ENCODE measurements at regions not wholly inside any gene's neighbourhood (a gene's known extent, or its start where the extent isn't known, plus 50 kb on each side); places are given as distances from the start of the nearest gene placed in this dataset.

DNA sequence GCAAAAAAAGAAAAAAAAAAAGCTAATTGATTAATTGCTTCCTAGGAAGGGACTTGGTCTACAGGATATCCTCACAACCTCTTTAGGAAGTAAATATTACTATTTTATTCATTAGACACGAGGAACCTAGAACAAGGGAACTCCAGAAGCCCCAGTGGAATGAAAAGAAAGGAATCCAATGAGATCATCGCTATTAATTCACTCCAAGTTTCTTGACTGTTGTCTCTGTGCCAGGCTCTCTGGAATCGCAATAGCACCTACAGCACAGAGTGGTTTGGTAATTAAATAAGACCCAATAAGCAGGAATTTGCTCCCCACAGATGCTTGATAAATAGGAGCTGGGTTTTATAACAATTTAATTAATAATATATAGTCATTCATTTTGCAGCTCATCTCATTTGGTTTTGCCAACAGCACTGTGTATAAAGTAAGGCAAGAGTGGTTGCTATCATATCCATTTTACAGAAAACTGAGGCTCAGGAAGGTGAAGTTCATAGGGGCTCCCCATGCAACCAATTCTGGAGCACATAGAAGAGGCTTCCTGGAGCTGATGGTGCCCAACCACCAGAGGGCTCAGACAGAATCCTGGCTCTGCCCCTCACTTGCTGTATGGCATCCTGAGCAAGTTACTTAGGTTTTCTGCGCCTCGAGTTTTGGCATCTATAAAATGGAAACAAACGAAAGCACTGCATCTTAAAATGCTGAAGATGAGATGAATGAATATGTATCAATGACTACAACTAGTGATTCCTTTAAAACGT lies 420.2 kb downstream of the MED13L start:
- no peak for DNase-seq

DNA sequence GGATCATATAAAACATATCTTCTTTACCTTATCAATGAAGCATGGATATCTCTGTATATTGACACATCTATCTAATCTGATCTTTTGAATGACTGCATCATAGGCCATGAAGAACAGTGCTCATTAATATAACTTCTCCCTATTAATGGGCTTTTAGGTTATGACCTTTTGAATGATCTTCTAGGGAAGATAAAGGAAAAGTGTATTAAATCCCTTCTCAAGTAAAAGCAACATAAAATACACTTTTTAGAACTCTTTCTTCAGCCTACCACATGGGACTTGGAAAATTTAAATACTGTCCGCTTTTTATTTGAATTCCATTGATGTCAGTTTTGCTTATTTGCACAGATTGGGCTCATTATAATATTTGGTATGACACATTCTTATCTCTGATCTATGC lies 425.4 kb downstream of the MED13L start:
- no peak for DNase-seq

DNA sequence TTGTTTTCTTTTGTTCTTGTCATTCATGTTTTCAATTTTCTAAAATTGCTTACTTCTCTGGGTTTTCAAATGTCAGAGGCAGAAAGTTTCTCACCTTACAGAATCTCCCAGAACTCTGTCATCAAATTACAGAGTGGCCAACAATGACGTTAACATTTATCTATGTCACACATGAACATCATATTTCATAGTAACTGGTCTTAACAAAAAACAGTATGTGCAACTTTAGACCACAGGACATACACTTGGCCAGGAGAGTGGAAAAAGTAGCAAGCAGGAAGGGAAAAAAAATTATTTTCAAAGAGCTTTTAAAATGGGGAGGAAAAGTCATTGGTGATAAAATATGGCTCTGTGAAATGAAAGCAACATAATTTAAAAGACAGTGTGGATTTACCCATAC lies 426.5 kb downstream of the MED13L start:
- no peak for DNase-seq

DNA sequence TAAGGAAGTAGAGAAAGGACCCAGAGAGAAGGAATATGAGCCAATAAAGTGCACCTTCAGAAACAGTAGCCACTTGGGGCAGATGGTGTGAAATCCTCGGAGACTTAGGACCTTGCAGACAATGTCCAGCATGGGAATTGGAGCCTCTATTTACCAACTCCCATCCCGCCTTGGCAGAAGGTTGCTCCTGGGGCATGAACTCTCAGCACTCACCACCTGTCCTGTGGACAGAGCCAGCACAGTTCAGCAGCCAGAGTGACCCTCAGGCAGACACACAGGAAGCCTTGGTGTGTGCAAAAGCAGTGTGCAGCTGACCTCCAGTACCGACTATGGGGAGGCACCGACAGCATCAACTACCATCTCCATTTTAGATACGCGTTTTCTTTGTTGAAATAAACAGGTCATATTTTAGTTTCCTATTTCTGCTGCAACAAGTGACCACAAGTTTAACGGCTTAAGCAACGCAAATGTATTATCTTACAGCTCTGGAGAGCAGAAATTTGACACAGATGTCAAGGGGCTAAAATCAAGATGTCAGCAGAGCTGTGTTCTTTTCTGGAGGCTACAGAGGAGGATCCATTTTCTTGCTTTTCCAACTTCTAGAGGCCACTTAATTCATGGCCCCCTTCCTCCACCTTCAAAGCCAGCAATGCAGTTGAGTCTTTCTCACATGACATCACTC lies 428.1 kb downstream of the MED13L start:
- no peak for DNase-seq

DNA sequence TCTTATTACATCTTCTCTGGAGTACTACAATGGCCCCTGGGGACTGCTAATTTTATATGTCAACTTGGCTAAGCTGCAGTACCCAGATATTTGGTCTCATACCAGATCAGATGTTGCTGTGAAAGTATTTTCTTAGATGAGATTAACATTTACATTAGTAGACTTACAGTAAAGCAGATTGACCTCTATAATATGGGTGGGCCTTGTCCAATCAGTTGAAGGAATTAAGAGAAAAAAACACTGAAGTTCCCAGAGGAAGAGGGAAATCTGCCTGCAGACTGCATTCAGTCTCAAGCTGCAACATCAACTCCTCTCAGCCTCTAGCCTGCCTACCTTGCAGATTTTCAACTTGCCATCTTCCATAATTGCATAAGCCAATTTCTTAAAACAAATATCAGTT lies 430.1 kb downstream of the MED13L start:
- no peak for DNase-seq

DNA sequence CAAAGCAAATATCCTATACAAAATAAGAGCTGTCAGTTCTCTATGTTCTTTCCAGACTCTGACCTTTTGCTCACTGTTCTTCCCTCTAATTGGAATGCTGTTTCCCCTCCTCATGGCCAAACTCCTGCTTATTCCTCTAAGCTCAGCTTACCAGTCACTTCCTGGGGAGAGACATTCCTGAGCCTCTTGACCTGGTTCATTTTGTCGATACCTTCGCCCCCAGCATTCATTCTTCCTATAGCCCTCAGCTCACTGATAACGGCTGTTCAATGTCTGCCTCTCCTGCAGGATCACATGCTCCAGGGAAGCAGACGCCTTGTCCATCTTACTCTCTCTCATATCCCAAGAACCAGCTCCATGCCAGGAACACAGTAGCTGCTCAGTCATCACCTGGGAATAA lies 431.0 kb downstream of the MED13L start:
- DNase-seq: no peak

DNA sequence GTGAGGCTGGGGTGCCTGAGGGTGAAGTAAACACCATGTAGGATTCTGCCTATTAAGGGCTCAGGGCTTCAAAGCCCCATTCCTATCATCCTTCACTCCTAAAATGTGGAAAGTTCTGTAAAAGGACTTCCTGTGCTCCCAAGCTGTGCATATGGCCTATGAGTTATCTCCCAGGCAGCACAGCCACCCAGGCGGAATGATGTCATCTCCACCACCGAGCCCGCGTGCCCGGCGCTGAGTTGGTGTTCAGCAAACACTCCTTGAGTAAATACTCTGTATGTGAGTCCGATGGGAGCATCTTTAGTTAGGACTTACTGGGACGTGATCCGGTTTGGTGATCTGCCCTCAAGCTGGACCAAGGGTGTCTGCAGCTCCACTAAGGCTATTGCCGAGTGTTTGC lies 437.3 kb downstream of the MED13L start:
- DNase-seq: no peak

DNA sequence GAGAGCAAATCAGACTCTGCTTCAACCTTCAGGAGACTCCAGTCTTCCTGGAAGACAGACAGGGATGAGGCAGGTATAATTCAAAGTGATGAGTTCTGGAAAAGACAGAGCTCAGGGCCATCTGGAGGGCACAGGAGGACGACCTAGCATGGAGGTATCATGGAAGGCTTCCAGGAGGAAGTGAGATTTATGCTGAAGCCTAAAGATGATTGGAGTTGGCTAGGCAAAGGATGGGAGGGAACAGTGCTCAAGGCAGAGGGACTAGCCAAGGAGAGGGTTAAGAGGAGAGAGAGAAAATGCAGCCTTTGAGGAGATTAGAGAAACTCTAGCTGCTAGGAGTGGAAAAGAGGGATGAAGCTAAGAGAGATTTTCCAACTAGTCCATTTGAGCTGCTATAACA lies 438.5 kb downstream of the MED13L start:
- DNase-seq: no peak

DNA sequence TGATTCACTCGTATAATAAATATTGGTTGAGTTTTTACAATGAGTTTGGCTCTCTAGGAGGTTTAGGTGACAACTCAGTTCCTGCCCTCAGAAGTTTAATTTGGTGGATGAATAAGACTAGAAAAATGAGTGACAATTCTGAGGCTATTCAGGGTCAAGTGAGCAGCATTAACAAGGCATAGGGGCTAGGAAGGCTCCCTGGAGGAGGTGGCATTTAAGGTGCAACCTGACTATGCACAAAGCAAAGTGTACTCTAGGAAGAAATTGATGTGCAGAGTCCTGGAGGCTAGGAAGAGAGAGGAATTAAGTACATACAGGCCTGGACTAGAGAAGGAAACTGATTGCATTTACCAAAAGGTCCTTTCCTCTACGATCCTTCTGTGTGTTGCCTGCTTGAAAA lies 440.3 kb downstream of the MED13L start:
- DNase-seq: no peak

DNA sequence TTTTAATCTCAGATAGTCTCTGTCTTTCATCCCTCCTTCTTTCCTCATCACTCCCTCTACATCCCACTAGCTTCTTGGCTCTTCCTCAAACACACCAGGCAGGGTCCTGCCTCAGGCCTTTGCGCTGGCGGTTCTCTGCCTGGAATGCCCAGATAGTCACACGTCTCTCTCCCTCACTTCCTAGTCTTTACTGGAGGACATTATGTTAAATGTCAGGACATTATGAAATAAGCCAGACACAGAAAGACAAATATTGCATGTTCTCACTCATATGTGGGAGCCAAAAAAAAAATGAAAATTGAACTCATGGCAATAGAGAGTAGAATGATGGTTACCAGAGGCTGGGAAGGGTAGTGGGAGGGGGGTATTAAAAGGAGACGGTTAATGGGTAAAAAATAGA lies 442.0 kb downstream of the MED13L start:
- no peak for DNase-seq

DNA sequence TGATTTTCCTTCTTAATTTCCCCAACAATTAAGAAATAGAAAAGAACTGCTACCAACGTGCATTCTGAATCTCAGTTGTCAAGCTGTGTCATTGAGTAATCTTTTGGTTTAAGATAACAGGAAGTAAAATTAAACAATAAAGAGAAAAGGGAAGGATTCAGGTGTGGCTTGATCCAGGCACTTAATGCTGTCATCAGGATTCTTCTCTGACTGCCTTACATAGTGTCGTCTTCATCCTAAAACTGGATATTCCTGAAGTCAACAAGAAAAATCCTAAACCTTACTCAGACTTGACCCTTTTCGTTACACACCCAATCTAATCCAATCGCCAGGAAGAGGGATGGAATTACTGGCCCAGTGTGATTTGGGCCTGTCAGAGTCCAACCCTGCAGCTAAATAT lies 443.8 kb downstream of the MED13L start:
- no peak for DNase-seq

DNA sequence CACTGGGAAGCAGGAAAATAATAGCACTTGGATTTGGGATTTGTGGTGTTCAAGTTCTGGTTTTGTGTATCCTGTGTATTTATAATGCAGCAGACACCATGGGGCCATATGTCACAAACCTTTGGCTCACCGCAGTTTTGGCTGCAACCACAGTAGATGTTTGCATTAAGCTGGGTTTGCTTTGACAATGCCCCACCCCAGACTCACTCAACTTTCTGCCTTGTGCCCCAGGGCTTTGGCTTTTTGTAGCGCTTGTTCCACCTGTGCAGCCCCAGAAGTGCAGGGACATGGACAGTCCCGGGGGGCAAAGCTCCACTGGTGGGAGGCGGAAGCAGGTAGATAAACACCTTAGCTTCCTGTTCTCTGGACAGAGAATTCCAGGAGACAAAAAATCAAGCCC lies 446.9 kb downstream of the MED13L start:
- no peak for DNase-seq

DNA sequence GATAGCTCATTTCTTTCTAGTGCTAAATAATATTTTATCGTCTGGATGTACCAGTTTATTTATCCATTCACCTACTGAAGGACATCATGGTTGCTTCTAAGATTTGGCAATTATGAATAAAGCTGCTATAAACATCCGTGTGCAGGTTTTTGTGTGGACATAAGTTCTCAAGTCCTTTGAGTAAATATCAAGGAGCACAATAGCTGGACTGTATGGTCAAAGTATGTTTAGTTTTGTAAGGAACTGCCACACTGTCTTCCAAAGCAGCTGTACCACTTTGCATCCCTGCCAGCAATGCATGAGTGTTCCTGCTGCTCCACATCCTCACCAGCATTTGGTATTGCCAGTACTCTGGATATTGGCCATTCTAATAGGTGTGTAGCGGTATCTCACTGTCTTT lies 447.4 kb downstream of the MED13L start:
- no peak for DNase-seq

DNA sequence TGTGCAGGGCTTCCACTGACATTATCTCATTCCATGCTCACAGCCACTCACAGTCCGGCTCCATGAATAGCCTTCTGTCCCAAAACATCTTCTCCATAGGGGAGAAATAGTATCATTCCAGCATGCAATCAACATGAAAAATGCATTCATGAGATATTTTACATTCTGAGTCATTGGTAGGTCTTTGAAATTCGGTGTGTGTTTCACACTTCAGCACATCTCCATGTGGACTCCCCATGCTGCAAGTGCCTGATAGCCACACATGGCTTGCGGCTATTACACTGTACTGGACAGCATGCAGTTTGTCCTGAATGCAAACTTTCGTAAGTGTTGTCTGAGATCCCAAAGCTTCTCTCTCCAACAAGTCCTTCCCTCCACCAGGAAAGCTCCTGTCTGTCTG lies 449.3 kb downstream of the MED13L start:
- DNase-seq: no peak

DNA sequence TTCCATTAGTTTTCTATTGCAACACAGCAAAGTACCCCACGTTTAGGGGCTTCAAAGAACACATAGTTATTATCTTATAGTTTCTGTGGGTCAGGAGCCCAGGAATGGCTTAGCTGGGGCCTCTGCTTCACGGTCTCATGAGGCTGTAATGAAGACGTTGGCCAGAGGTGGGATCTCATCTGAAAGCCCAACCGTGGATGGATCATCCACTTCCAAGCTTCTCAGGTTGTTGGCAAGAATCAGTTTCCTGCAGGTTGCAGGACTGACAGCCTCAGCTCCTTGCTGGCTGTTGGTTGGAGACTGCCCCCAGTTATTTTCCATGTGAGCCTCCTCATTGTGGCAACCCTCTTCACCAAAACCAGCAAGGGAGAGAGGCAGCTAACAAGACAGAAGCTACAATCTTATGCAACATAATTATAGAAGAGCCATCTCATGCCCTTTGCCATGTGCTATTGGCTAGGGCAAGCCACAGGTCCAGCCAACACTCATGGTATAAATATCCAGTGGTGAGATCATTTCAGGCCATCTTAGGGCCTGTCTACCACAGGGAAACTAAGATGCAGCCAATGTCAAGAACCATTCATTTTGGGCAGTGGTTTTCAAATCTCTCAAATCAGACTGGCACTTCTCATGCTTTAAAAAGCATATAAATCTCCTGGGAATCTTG lies 452.4 kb downstream of the MED13L start:
- no peak for DNase-seq

DNA sequence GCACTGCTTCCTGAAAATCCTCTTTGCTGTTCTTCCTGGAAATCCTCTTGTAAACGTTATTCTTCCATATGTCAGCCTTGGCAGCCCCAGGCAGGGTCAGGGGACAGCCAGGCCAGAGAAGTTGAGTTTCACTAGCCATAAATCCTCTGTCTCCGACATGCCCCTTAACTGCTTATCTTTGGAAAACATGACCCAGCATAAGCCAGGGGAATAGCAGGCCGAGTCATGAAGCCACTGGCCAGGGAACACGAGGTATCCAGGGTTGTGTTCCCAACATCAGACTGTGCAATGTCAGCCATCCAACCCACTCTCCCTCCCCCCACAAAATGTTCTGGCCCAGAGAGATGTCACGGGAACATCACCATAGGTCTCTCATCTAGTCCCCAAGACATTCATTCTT lies 453.9 kb downstream of the MED13L start:
- no peak for DNase-seq

DNA sequence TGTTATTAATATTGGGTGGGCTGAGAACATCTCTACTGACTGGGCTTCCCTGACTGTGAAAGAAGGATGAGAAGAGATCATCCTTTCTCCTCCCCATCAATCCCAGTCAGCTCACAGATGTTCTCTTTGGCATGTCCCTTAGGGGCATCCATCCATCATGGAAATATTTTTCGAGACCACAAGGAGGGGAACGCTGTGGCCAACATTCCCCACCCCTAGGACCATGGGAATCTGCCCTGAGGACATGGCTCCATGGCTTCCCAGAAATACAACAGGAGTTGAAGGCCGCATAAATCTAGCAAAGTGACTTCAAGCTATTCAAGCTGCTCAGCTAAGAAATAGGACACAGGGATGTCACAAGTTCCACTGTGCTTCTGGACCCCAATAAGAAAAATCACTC lies 456.8 kb downstream of the MED13L start:
- no peak for DNase-seq

DNA sequence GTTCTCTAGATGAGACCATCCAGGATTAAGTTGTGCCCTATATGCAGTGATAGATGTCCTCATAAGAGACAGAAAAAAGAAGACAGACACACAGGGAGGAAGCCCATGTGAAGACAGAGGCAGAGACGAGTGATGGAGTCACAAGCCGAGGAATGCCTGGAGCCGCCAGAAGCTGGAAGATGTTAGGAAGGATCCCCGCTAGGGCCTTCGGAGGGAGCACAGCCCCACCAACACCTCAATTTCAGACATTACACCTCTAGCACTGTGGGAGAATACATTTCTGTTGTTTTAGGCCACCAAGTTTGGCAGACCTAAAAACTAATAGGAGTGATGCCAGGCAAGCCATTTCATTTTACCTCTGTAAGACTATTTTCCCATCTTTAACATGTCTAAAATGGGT lies 458.5 kb downstream of the MED13L start:
- DNase-seq: no peak

DNA sequence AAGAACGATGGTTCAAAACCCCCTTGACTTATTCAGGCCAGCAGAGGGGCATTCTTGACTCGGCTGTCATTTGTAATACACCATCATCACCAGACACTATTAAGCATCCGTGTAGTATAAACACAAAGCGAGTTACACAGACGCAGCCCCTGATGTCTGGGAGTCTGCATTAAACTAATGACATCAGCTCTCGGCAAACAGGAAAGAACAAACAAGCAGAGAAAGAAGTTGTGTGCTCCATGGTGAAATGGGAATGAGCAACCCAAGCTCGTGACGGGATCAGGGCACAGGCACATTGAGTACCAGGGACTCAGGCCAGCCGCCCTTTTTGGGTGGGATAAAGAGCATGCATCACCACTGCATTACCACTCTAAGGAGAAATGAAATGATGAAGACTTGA lies 460.1 kb downstream of the MED13L start:
- DNase-seq: no peak

DNA sequence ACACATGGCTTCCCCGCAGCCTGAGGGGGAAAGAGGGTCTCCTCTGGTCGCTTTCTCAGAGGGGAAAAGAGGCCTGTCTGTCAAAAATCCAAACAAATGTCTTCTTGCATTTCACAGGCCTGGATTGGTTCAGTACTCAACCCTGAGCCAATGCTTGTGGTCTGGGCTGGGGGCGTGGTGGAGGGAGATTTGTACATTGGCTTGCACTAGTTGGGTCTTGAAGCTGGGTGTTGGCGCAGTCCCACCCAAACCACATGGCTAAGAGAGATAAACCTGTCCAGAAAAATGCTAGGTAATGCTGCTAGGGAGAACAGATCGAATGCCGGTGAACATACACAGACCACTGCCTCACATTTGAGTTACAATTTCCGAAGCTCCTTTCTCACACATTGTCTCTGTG lies 461.6 kb downstream of the MED13L start:
- no peak for DNase-seq

DNA sequence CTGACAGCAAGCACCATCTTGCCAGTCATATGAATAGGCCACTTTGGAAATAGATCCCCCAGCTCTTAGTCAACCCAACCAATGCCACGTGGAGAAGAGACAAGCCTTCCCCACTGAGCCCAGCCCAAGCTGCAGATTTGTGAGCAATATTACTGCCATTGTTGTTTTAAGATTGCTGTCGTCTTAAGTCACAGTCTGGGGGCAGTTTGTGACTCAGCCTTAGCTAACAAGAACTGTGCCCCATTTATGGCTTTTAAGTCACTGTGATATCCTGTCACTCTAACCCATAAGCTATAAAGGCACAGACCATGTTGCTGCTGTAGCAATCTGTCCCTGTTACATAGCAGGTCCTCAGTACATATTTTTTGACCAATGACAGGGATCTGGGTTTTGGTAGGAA lies 464.2 kb downstream of the MED13L start:
- no peak for DNase-seq

DNA sequence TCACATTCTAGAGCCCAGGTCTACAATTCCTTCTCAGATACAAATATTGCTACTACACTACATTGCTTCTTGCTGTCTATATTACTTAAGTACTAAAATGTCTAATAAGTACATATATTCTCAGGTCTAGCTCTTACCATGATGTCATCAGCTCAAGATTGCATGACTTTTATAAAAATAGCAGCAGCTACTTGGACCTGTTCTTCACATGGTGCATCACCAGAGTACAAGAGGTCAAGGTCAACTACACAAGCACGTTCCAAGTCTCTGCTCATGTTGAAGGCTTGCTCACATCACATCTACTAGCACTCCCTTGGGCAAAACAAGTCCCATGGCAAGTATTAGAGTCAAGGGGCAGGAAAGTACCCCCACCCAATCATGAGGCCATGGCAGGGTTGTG lies 465.6 kb downstream of the MED13L start:
- DNase-seq: no peak

DNA sequence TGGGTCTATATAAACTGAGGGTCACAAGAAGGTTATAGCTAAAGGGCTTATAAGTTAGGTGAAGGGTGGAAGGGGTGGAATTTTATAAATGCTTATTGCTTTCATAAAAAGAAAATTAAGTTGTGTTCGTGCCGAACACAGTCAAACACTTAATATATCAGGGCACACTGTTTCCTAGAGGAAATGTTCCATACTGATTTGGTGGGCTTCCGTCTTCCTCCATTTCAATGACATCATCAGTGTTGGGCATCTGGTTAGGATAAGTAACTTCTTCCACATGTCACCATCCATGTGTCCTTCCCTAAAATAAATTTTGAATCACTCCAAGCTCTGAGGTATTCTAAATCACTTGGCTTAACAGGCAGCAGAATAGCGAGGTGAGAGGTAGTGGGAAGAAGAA lies 466.4 kb downstream of the MED13L start:
- no peak for DNase-seq

DNA sequence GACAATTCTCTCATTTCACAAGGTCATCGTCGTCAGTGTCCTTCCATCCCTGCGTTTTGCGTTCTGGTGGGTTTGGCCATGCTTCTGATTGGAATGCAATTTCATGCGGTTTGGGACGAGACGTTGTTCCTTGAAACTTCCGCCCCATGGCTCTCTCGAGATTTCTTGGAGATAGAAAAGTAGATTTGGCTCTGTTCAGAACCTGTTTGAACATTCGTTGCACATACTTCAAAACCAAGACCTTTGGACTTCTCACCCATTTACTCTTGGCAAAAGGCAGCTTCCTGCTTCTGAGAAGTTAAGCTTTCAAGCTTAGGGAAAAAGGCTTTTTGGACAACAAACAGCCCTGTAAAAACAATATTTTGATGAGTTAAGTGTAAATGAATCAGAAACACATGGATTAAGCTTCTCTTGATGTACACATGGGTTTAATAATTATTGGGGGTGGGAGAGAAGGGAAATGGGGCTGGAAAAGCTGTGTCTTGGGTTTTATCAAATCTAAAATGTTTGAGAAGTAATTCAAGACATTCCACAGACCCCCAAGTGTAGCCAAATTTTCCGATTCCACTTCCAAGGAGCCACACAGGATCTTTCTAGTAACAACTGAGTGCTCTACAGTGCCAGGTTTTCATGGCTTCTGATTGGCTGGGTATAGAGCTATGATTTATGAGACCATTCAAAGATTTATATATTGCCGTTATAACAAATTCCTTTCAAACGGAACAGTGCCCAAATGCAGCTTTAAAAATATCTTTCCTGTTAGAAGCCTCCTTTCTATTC lies 467.2 kb downstream of the MED13L start:
- no peak for DNase-seq
